ENCODE measurements at regions not wholly inside any gene's neighbourhood (a gene's known extent, or its start where the extent isn't known, plus 50 kb on each side); places are given as distances from the start of the nearest gene placed in this dataset.

GRCh38 chr12:93947486-93947885 is 200.9 kb upstream of the PLXNC1 start:
- no peak for TF ChIP-seq CTCF (IDR thresholded peaks at IDR 0.05)
- TF ChIP-seq POLR2A (IDR thresholded peaks at IDR 0.05) = no peak

Data from uterus (tissue), 2 donors.